RWPE2 (cell line): ENCODE measurements at regions not wholly inside any gene's neighbourhood (a gene's known extent, or its start where the extent isn't known, plus 50 kb on each side); places are given as distances from the start of the nearest gene placed in this dataset.

Source experiments
- ATAC-seq: fragments of 200-7000 bp; cut with Tn5 transposase; 3 replicates; pipeline ENCODE4 v1.9.1; 2021; ENCODE audit warnings: low read depth
- DNase-seq: peaks from one replicate; pipeline ENCODE4 v3.0.0-alpha.2; 2020; ENCODE audit warnings: low spot score
- H3K27ac ChIP-seq: fragments of 450-650 bp; 2 replicates; pipeline ENCODE4 v1.5.1; 2017; ENCODE audit warnings: mild to moderate bottlenecking; ENCODE audit not compliant: poor library complexity, severe bottlenecking
- H3K27me3 ChIP-seq: fragments of 250-450 bp; sonication (Bioruptor Pico); 2 replicates; pipeline ENCODE4 v1.5.1; 2021; ENCODE audit warnings: mild to moderate bottlenecking, moderate library complexity; ENCODE audit not compliant: insufficient read depth, poor library complexity, severe bottlenecking
- H3K36me3 ChIP-seq: fragments of 250-450 bp; sonication (Bioruptor Pico); 2 replicates; pipeline ENCODE4 v1.5.1; 2020; ENCODE audit warnings: low read depth, mild to moderate bottlenecking, moderate library complexity
- H3K4me1 ChIP-seq: fragments of 250-450 bp; sonication (Bioruptor Pico); 2 replicates; pipeline ENCODE4 v1.5.1; 2021; ENCODE audit warnings: mild to moderate bottlenecking, moderate library complexity; ENCODE audit not compliant: insufficient read depth, poor library complexity, severe bottlenecking
- H3K4me3 ChIP-seq: fragments of 250-450 bp; sonication (Bioruptor Pico); 2 replicates; pipeline ENCODE4 v1.5.1; 2021; ENCODE audit warnings: mild to moderate bottlenecking, moderate library complexity; ENCODE audit not compliant: severe bottlenecking
- H3K9me3 ChIP-seq: fragments of 250-450 bp; sonication (Bioruptor Pico); 2 replicates; pipeline ENCODE4 v1.5.1; 2021; ENCODE audit warnings: mild to moderate bottlenecking, moderate library complexity; ENCODE audit not compliant: severe bottlenecking
- TF ChIP-seq, protein P1 (sequence below): fragments of 450-650 bp; IDR thresholded peaks from one replicate; pipeline ENCODE4 v1.5.1; 2017; ENCODE audit warnings: mild to moderate bottlenecking, moderate library complexity; ENCODE audit not compliant: poor library complexity, severe bottlenecking

DNA sequence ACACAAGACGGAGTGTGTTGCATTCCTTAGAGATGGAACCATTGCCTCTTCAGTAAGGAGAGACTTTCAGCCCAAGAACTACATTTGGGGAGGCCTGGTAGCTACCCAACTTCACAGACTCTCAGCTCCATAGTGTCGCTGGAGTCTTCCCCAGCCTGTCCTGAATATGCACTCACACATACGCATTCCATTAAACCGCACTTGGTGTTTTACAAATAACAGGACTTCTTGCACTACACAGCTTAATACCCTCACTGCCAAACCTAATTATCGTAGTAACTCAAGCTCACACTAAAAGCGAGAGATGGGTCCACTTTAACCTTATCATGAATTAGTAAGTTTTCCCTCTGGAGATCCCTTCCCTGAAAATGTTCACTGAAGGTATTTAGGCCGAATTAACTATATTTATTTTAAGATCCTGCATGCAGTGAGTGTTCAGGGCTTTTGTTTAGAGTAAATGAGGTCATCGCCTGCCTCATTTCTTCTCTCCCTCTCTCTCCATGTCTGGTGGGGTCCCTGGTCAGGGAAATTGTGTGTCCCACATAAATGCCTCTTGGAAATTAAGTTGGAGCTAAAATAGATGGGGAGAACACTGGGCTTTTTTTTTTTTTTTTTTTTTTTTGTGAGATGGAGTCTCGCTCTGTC, 171.9 kb downstream of the FAM43A start:
- H3K9me3 ChIP-seq: no peaks in the 10 kb centered on the region
- TF ChIP-seq, protein P1, sequence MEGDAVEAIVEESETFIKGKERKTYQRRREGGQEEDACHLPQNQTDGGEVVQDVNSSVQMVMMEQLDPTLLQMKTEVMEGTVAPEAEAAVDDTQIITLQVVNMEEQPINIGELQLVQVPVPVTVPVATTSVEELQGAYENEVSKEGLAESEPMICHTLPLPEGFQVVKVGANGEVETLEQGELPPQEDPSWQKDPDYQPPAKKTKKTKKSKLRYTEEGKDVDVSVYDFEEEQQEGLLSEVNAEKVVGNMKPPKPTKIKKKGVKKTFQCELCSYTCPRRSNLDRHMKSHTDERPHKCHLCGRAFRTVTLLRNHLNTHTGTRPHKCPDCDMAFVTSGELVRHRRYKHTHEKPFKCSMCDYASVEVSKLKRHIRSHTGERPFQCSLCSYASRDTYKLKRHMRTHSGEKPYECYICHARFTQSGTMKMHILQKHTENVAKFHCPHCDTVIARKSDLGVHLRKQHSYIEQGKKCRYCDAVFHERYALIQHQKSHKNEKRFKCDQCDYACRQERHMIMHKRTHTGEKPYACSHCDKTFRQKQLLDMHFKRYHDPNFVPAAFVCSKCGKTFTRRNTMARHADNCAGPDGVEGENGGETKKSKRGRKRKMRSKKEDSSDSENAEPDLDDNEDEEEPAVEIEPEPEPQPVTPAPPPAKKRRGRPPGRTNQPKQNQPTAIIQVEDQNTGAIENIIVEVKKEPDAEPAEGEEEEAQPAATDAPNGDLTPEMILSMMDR: no peak
- H3K36me3 ChIP-seq: no peaks in the 10 kb centered on the region
- DNase-seq (no peak), ATAC-seq (no peak)
- no peak overlapping the region for H3K27ac ChIP-seq
- H3K4me1 ChIP-seq: no peaks in the 10 kb centered on the region
- H3K27me3 ChIP-seq: no peaks in the 10 kb centered on the region
- no peak overlapping the region for H3K4me3 ChIP-seq

DNA sequence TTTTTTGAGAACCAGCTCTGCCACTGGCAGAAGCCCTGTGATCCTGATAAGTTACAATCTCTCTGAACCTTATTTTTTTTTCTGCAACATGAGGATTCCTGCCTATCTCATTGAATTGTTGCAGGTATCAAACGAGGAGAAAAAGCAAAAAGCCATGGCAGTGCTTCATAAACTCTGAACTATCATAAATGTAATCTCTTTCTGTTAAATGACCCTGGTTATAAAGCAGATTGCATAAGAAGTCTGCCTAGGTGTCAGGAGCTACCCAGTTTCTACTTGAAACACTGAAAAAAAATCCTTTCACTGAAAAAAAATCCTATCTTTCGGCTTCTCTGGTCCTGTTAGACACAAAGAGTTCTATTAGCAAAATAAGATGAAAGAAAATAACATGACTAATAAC, 172.7 kb downstream of the FAM43A start:
- peaks cover 2% of the 10 kb centered on the region for H3K4me1 ChIP-seq
- no peaks in the 10 kb centered on the region for H3K9me3 ChIP-seq
- no peaks in the 10 kb centered on the region for H3K36me3 ChIP-seq
- no peak overlapping the region for H3K4me3 ChIP-seq
- DNase-seq: no peak
- no peak overlapping the region for H3K27ac ChIP-seq
- no peak for ATAC-seq
- TF ChIP-seq, protein P1: no peak
- H3K27me3 ChIP-seq: no peaks in the 10 kb centered on the region

- Histone ChIP-seq H3K27me3 (no peaks in the 10 kb centered on the region), H3K36me3 (no peaks in the 10 kb centered on the region), H3K4me1 (peaks cover 6% of the 10 kb centered on the region), H3K27ac (no peak overlapping the region), H3K4me3 (no peak overlapping the region), H3K9me3 (no peaks in the 10 kb centered on the region)
- DNase-seq (no peak), ATAC-seq (no peak)
- TF ChIP-seq, protein P1: no peak
Observed at GRCh38 chr3:194860725-194861124, 175.0 kb downstream of the FAM43A start.

DNA sequence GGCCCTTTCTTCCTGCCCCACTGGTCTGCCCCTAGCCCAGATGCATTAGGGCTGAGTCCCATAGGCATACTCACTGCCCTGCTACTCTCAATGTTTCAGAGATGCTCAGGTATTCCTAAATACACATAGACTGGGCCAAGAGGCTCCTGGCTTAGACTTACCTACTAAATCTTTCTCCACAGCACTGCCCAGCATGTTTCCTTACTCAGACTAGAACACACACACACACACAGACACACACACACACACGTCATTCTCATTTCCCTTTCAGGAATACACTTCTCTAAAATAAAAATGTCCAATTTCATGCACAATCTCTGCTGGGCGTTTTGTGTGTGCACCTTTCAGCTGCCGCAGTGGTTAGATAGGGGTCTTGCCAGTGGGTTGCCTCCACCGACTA, 175.7 kb downstream of the FAM43A start:
- H3K27ac ChIP-seq: no peak overlapping the region
- no peak overlapping the region for H3K4me3 ChIP-seq
- peaks cover 6% of the 10 kb centered on the region for H3K4me1 ChIP-seq
- ATAC-seq (no peak), DNase-seq (no peak)
- TF ChIP-seq, protein P1: no peak
- no peaks in the 10 kb centered on the region for H3K36me3 ChIP-seq
- no peaks in the 10 kb centered on the region for H3K9me3 ChIP-seq
- no peaks in the 10 kb centered on the region for H3K27me3 ChIP-seq

- H3K36me3 ChIP-seq: no peaks in the 10 kb centered on the region
- H3K27me3 ChIP-seq: no peaks in the 10 kb centered on the region
- H3K9me3 ChIP-seq: no peaks in the 10 kb centered on the region
- H3K4me3 ChIP-seq: no peak overlapping the region
- DNase-seq: no peak
- no peak overlapping the region for H3K27ac ChIP-seq
- TF ChIP-seq, protein P1: no peak
- peaks cover 9% of the 10 kb centered on the region for H3K4me1 ChIP-seq
- ATAC-seq: no peak
Observed at GRCh38 chr3:194865061-194865460, 179.4 kb downstream of the FAM43A start.
